HEK293 (cell line): ENCODE measurements at regions not wholly inside any gene's neighbourhood (a gene's known extent, or its start where the extent isn't known, plus 50 kb on each side); places are given as distances from the start of the nearest gene placed in this dataset.

Experiments used
- CTCF ChIA-PET: fragments of 350-600 bp; formaldehyde crosslinking; extraction: SDS; loops from one replicate; lab custom pipeline; 2021; ENCODE audit warnings: antibody characterized with exemption; lab: Yijun Ruan, JAX
- POLR2A ChIA-PET: fragments of 300-600 bp; formaldehyde crosslinking; extraction: SDS; loops from one replicate; lab custom pipeline; 2020; ENCODE audit warnings: antibody characterized with exemption, inconsistent platforms; lab: Yijun Ruan, JAX
- H3K27ac ChIP-seq: fragments of 200-500 bp; sonication (Bioruptor generic); 2 replicates; pipeline ENCODE4 v1.5.1; 2014; ENCODE audit warnings: low read depth, low read length, control low read depth, inconsistent platforms; ENCODE audit errors: extremely low read depth
- H3K36me3 ChIP-seq, 2 experiments: fragments of 200-500 bp in 1 of 2; sonication (Bioruptor generic) in 1 of 2; 1 replicate in 1 of 2; 2 replicates in 1 of 2; pipeline ENCODE4 v1.5.1; 2014 to 2017; ENCODE audit warnings: inconsistent platforms in 2 of 2, low read length in 2 of 2; ENCODE audit not compliant: control insufficient read depth in 2 of 2, insufficient read depth in 1 of 2
- H3K4me1 ChIP-seq: fragments of 200-500 bp; sonication (Bioruptor generic); 2 replicates; pipeline ENCODE4 v1.5.1; 2014; ENCODE audit warnings: mild to moderate bottlenecking, low read length, inconsistent platforms; ENCODE audit not compliant: control insufficient read depth, insufficient read depth
- H3K4me3 ChIP-seq: 2 replicates; pipeline ENCODE4 v1.5.1; 2011; ENCODE audit warnings: low read depth, mild to moderate bottlenecking, control low read depth, low read length, moderate library complexity
- H3K9me3 ChIP-seq: fragments of 200-500 bp; sonication (Bioruptor generic); 2 replicates; pipeline ENCODE4 v1.5.1; 2014; ENCODE audit warnings: low read depth, low read length, inconsistent platforms; ENCODE audit not compliant: control insufficient read depth, insufficient read depth
- GFI1B ChIP-seq: fragments of 450-650 bp; formaldehyde crosslinking; IDR thresholded peaks from 2 replicates; pipeline ENCODE4 v1.5.1; 2016; ENCODE audit warnings: missing biosample characterization, missing genetic modification characterization
- GLI4 ChIP-seq: fragments of 450-650 bp; formaldehyde crosslinking; IDR thresholded peaks from 2 replicates; pipeline ENCODE4 v1.5.1; 2016; ENCODE audit warnings: missing biosample characterization, missing genetic modification characterization
- HOXD13 ChIP-seq: sonication (generic); formaldehyde crosslinking; IDR thresholded peaks from 2 replicates; pipeline ENCODE4 v1.8.0; 2022; ENCODE audit warnings: missing genetic modification reagents, borderline replicate concordance
- KLF7 ChIP-seq: fragments of 450-650 bp; formaldehyde crosslinking; IDR thresholded peaks from 2 replicates; pipeline ENCODE4 v1.5.1; 2016; ENCODE audit warnings: missing biosample characterization, missing genetic modification characterization, borderline replicate concordance
- TCF7L2 ChIP-seq: IDR thresholded peaks from 2 replicates; pipeline ENCODE4 v1.6.1; 2011; ENCODE audit warnings: low read depth, mild to moderate bottlenecking, inconsistent platforms, low read length, moderate library complexity, borderline replicate concordance
- YY1 ChIP-seq: fragments of 450-650 bp; formaldehyde crosslinking; IDR thresholded peaks from 2 replicates; pipeline ENCODE4 v1.5.1; 2018; ENCODE audit warnings: missing biosample characterization, missing genetic modification characterization
- ZNF211 ChIP-seq: fragments of 450-650 bp; formaldehyde crosslinking; IDR thresholded peaks from 2 replicates; pipeline ENCODE4 v1.5.1; 2016; ENCODE audit warnings: low read depth, missing biosample characterization, missing genetic modification characterization
- ZNF223 ChIP-seq: fragments of 450-650 bp; formaldehyde crosslinking; IDR thresholded peaks from 2 replicates; pipeline ENCODE4 v1.5.1; 2016; ENCODE audit warnings: missing biosample characterization, missing genetic modification characterization
- ZNF292 ChIP-seq: fragments of 450-650 bp; formaldehyde crosslinking; IDR thresholded peaks from 2 replicates; pipeline ENCODE4 v1.5.1; 2016; ENCODE audit warnings: low read depth, missing biosample characterization, missing genetic modification characterization, borderline replicate concordance
- ZNF473 ChIP-seq: fragments of 450-650 bp; formaldehyde crosslinking; IDR thresholded peaks from 2 replicates; pipeline ENCODE4 v1.5.1; 2017; ENCODE audit warnings: missing biosample characterization, missing genetic modification characterization
- ZNF521 ChIP-seq: fragments of 450-650 bp; formaldehyde crosslinking; IDR thresholded peaks from 2 replicates; pipeline ENCODE4 v1.5.1; 2017; ENCODE audit warnings: missing biosample characterization, mild to moderate bottlenecking, missing genetic modification characterization
- ZNF558 ChIP-seq: fragments of 450-650 bp; formaldehyde crosslinking; IDR thresholded peaks from 2 replicates; pipeline ENCODE4 v1.5.1; 2016; ENCODE audit warnings: missing biosample characterization, missing genetic modification characterization
- TF ChIP-seq, protein P1 (sequence below): fragments of 450-650 bp; formaldehyde crosslinking; IDR thresholded peaks from 2 replicates; pipeline ENCODE4 v1.5.1; 2016; ENCODE audit warnings: missing biosample characterization, missing genetic modification characterization
- TF ChIP-seq, protein P2 (sequence below): fragments of 450-650 bp; formaldehyde crosslinking; IDR thresholded peaks from 2 replicates; pipeline ENCODE4 v1.5.1; 2017; ENCODE audit warnings: missing biosample characterization, missing genetic modification characterization

DNA sequence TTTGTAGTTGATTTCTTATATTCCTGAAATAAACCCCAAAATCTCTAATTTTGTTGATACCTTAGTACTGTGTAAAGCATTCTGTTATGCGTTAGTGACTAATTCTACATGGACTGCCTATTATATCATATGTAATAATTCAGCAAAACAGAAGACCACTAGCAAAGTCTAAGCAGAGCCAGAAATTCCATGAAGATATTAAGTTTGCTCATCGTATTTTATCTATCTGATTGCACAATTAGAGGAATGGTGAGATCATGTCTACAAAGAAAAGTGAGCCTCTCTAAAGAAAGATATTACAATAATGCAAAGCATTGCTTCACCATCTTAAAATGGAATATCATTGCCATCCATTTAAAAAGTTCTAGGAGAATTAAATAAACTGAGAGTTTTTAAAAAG, 374.6 kb upstream of the SLC7A11 start:
- Histone ChIP-seq H3K4me1 (peaks cover 3% of the 10 kb centered on the region; the same call in 1 of the 2 replicates), H3K36me3 (no peaks in the 10 kb centered on the region), H3K27ac (no peak overlapping the region), H3K4me3 (no peak overlapping the region)
- CTCF ChIA-PET, result no interaction called here
- POLR2A ChIA-PET, result no interaction called here
- TF ChIP-seq ZNF558 (tag by site-specific recombination) (no peak), ZNF223 (tag by site-specific recombination) (no peak)
- TF ChIP-seq, protein P1, sequence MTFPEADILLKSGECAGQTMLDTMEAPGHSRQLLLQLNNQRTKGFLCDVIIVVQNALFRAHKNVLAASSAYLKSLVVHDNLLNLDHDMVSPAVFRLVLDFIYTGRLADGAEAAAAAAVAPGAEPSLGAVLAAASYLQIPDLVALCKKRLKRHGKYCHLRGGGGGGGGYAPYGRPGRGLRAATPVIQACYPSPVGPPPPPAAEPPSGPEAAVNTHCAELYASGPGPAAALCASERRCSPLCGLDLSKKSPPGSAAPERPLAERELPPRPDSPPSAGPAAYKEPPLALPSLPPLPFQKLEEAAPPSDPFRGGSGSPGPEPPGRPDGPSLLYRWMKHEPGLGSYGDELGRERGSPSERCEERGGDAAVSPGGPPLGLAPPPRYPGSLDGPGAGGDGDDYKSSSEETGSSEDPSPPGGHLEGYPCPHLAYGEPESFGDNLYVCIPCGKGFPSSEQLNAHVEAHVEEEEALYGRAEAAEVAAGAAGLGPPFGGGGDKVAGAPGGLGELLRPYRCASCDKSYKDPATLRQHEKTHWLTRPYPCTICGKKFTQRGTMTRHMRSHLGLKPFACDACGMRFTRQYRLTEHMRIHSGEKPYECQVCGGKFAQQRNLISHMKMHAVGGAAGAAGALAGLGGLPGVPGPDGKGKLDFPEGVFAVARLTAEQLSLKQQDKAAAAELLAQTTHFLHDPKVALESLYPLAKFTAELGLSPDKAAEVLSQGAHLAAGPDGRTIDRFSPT, result no peak
- TF ChIP-seq, all 188 proteins: peak for 0
- H3K9me3 ChIP-seq, result no peaks in the 10 kb centered on the region

- Histone ChIP-seq H3K36me3 (no peaks in the 10 kb centered on the region), H3K4me1 (peaks cover 3% of the 10 kb centered on the region; the same call in 1 of the 2 replicates), H3K4me3 (no peak overlapping the region), H3K9me3 (no peaks in the 10 kb centered on the region), H3K27ac (no peak overlapping the region)
- CTCF ChIA-PET, result no interaction called here
- POLR2A ChIA-PET, result no interaction called here
- TF ChIP-seq KLF7 (tag by site-specific recombination) (no peak), ZNF211 (tag by site-specific recombination) (no peak), ZNF473 (tag by site-specific recombination) (no peak)
- TF ChIP-seq, all 188 proteins: peak for 0
Observed at GRCh38 chr4:138614398-138615142, 372.4 kb upstream of the SLC7A11 start.

- no peaks in the 10 kb centered on the region for H3K36me3 ChIP-seq
- no peak overlapping the region for H3K27ac ChIP-seq
- TF ChIP-seq ZNF521 (tag by site-specific recombination), result no peak
- no peak for TF ChIP-seq GLI4 (tag by site-specific recombination)
- TF ChIP-seq HOXD13, result no peak
- no peak for TF ChIP-seq YY1 (tag by site-specific recombination)
- no peak for TF ChIP-seq GFI1B (tag by site-specific recombination)
- CTCF ChIA-PET, result interaction anchor here (0.6 kb wide), 1 partner anchor 66 kb away, joined by 3 read pairs; no protein-coding TSS in a partner anchor
- H3K4me1 ChIP-seq, result peaks cover 3% of the 10 kb centered on the region; the same call in 1 of the 2 replicates
- no peak overlapping the region for H3K4me3 ChIP-seq
- no peaks in the 10 kb centered on the region for H3K9me3 ChIP-seq
- POLR2A ChIA-PET, result no interaction called here
Observed at GRCh38 chr4:138612428-138612827, 370.3 kb upstream of the SLC7A11 start.

- CTCF ChIA-PET, result interaction anchor here (1.3 kb wide), 1 partner anchor 35 kb away, joined by 4 read pairs; no protein-coding TSS in a partner anchor
- no peaks in the 10 kb centered on the region for H3K36me3 ChIP-seq
- no peak overlapping the region for H3K27ac ChIP-seq
- H3K4me3 ChIP-seq, result no peak overlapping the region
- H3K4me1 ChIP-seq, result peaks cover 3% of the 10 kb centered on the region; the same call in 1 of the 2 replicates
- peak; percentile 49; the same call in 1 of the 2 replicates for TF ChIP-seq TCF7L2
- TF ChIP-seq, protein P2, sequence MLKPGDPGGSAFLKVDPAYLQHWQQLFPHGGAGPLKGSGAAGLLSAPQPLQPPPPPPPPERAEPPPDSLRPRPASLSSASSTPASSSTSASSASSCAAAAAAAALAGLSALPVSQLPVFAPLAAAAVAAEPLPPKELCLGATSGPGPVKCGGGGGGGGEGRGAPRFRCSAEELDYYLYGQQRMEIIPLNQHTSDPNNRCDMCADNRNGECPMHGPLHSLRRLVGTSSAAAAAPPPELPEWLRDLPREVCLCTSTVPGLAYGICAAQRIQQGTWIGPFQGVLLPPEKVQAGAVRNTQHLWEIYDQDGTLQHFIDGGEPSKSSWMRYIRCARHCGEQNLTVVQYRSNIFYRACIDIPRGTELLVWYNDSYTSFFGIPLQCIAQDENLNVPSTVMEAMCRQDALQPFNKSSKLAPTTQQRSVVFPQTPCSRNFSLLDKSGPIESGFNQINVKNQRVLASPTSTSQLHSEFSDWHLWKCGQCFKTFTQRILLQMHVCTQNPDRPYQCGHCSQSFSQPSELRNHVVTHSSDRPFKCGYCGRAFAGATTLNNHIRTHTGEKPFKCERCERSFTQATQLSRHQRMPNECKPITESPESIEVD, result peak; percentile 26; the same call in 1 of the 2 replicates
- TF ChIP-seq ZNF292 (tag by site-specific recombination), result no peak
- TF ChIP-seq, all 188 proteins: peak for 2
- POLR2A ChIA-PET, result no interaction called here
- no peaks in the 10 kb centered on the region for H3K9me3 ChIP-seq
Observed at GRCh38 chr4:138611721-138612120, 369.6 kb upstream of the SLC7A11 start.
